Ovary (tissue), 7 donors: ENCODE measurements at regions not wholly inside any gene's neighbourhood (a gene's known extent, or its start where the extent isn't known, plus 50 kb on each side); places are given as distances from the start of the nearest gene placed in this dataset.
"Not testable (repeated sequence)": the region's sequence is repeated elsewhere in the genome, so short reads cannot be mapped to it uniquely, and the experiment has no call there.

Experiments
- DNase-seq, 5 donors: peaks; one replicate each; pipeline ENCODE4 v3.0.0-alpha.2; 2019 to 2020
- H3K27ac ChIP-seq, 2 donors: fragments of 200-600 bp; one replicate each; pipeline versions ENCODE4 v1.5.1 to v1.8.0; 2019 to 2022
- H3K27me3 ChIP-seq: fragments of 200-600 bp; one replicate; pipeline ENCODE4 v1.8.0; 2022
- H3K36me3 ChIP-seq: fragments of 200-600 bp; sonication (generic); one replicate; pipeline ENCODE4 v1.5.1; 2019
- H3K4me1 ChIP-seq: one replicate; pipeline ENCODE4 v1.8.1; 2013; ENCODE audit warnings: mild to moderate bottlenecking, moderate library complexity; ENCODE audit not compliant: insufficient read depth
- H3K4me3 ChIP-seq: fragments of 200-600 bp; sonication (generic); one replicate; pipeline ENCODE4 v1.5.1; 2017
- H3K9me3 ChIP-seq, 2 donors: fragments of 200-600 bp in 1 of 2; sonication (generic) in 1 of 2; one replicate each; pipeline versions ENCODE4 v1.5.1 to v1.8.1; 2013 to 2019; ENCODE audit warnings: mild to moderate bottlenecking in 1 of 2, moderate library complexity in 1 of 2
- CTCF ChIP-seq, 3 donors: fragments of 450-650 bp in 2 of 3; fragments of 200-600 bp in 1 of 3; IDR thresholded peaks; one replicate each; pipeline versions ENCODE4 v1.5.1 to v1.8.0; 2016 to 2022; ENCODE audit warnings: antibody characterized with exemption in 3 of 3, mild to moderate bottlenecking in 1 of 3
- EP300 ChIP-seq: sonication (generic); formaldehyde crosslinking; IDR thresholded peaks from one replicate; pipeline ENCODE4 v1.6.1; 2017; ENCODE audit warnings: antibody characterized with exemption
- POLR2A ChIP-seq: fragments of 450-650 bp; IDR thresholded peaks from one replicate; pipeline ENCODE4 v1.6.1; 2017; ENCODE audit warnings: antibody characterized with exemption, mild to moderate bottlenecking, moderate library complexity
- WGBS, 3 donors: extraction: QIAGEN DNeasy Blood & Tissue Kit in 1 of 3; methylation state at CpG; one replicate each; pipeline versions ENCODE4 v1.1.5 to v1.1.7; 2013 to 2017; 5-methylcytosine and 5-hydroxymethylcytosine counted together
- intact Hi-C, 4 donors: fragments of 100-400 bp; cut with DNase I; formaldehyde crosslinking; loops; one replicate each; pipeline versions ENCODE4 v1.11.0 to v1.15.1; 2022 to 2023
- donor health status: DM: no; HTN: no; CAD: no; lungs with moderate emphysema.
- donor health status: DM: no; HTN: no; CAD: no.
- donor health status: Bipolar disorder and iron deficiency.
- donor health status: DM: no; HTN: no; CAD: no.
- donor health status: DM: yes; HTN: yes; CAD: no.

- TF ChIP-seq EP300: no peak
- TF ChIP-seq POLR2A: no peak
- no peak for TF ChIP-seq CTCF (IDR thresholded peaks at IDR 0.05)
- H3K27ac ChIP-seq: no peak overlapping the region
- H3K36me3 ChIP-seq: no peaks in the 10 kb centered on the region
- no peak overlapping the region for H3K4me3 ChIP-seq
- no peaks in the 10 kb centered on the region for H3K9me3 ChIP-seq
- intact Hi-C loops: no loop called here
- no peaks in the 10 kb centered on the region for H3K27me3 ChIP-seq
- WGBS, 3 donors: 69 to 79% (median 72%) methylated on average over 2 of the region's 2 CpGs
- no peaks in the 10 kb centered on the region for H3K4me1 ChIP-seq
- DNase-seq: no peak
Observed at GRCh38 chr6:164049517-164049988, 635.0 kb downstream of the QKI start.

DNA sequence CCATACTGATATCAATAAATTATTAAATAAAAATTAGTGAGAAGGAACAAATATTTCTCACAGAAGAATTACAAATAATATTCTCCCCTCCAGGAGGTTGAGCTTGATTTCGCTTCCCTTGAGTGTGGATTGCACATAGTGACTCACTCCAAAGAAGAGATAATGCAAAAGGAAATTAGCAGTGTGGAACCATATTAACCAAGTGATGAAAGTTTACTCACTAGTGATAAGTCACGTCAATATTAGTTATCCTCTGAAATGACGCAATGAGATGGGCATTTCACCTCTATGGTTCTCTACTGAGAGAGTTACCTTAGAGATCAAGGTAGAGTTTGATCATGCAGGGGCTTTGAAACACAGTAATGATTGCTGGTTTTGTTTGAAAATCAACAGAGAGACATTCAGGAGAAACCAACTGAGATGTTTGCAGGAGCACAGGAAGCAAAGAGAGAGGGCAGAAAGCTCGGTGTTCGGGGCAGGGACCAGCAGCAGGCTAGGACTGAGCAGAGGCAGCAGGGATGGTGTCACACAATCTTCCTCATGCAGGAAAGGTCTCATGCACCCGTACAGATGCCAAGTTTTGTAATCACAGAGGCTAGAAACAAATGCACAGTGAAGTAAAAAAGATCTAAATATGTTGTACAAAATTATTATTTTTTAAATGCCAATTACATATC is 634.5 kb downstream of the QKI start:
- WGBS, 3 donors: 80 to 86% (median 81%) methylated on average over 6 of the region's 6 CpGs
- no peak overlapping the region for H3K27ac ChIP-seq

DNA sequence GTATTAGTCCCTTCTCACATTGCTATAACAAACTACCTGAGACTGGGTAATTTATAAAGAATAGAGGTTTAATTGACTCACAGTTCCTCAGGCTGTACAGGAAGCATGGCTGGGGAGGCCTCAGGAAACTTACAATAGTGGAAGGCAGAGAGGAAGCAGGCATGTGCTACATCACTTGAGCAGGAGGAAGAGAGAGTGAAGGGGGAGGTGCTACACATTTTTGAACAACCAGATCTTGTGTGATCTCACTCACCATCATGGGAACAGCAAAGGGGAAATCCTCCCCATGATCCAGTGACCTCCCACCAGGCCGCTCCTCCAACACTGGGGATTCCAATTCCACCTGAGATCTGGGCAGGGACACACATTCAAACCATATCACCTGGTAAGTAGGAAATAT is 630.6 kb downstream of the QKI start:
- Histone ChIP-seq H3K27ac (no peak overlapping the region), H3K4me3 (no peak overlapping the region), H3K4me1 (no peaks in the 10 kb centered on the region), H3K36me3 (no peaks in the 10 kb centered on the region), H3K9me3 (no peaks in the 10 kb centered on the region), H3K27me3 (no peaks in the 10 kb centered on the region)
- no peak for DNase-seq
- intact Hi-C loops: no loop called here
- WGBS, 3 donors: 74 to 86% (median 80%) methylated on average over 1 of the region's 1 CpG
- TF ChIP-seq POLR2A (no peak), CTCF (IDR thresholded peaks at IDR 0.05) (no peak), EP300 (no peak)

More for the DNA sequence above, 634.5 kb downstream of the QKI start:
- no peaks in the 10 kb centered on the region for H3K9me3 ChIP-seq
- DNase-seq: no peak
- no peak overlapping the region for H3K4me3 ChIP-seq
- no peaks in the 10 kb centered on the region for H3K4me1 ChIP-seq
- no peaks in the 10 kb centered on the region for H3K36me3 ChIP-seq
- H3K27me3 ChIP-seq: no peaks in the 10 kb centered on the region
- TF ChIP-seq EP300 (no peak), CTCF (IDR thresholded peaks at IDR 0.05) (no peak), POLR2A (no peak)
- intact Hi-C loops: no loop called here

GRCh38 chr6:164043656-164044055 is 629.1 kb downstream of the QKI start:
- H3K9me3 ChIP-seq: not testable (repeated sequence)

GRCh38 chr6:164042212-164042611 is 627.7 kb downstream of the QKI start:
- H3K4me1 ChIP-seq: no peaks in the 10 kb centered on the region
- no peak overlapping the region for H3K27ac ChIP-seq
- H3K9me3 ChIP-seq: no peaks in the 10 kb centered on the region
- intact Hi-C loops: no loop called here
- 44 to 66% (median 60%) methylated on average over 5 of the region's 5 CpGs for WGBS, 3 donors
- TF ChIP-seq EP300 (no peak), POLR2A (no peak), CTCF (IDR thresholded peaks at IDR 0.05) (no peak)
- H3K4me3 ChIP-seq: no peak overlapping the region
- H3K27me3 ChIP-seq: no peaks in the 10 kb centered on the region
- DNase-seq: no peak
- no peaks in the 10 kb centered on the region for H3K36me3 ChIP-seq

More at GRCh38 chr6:164043656-164044055, 629.1 kb downstream of the QKI start:
- H3K4me1 ChIP-seq, DNase-seq, H3K27me3 ChIP-seq, intact Hi-C loops, H3K27ac ChIP-seq, H3K4me3 ChIP-seq, H3K36me3 ChIP-seq: not testable (repeated sequence)
- WGBS, 3 donors: 79 to 85% (median 81%) methylated on average over 5 of the region's 5 CpGs
